ENCODE measurements at regions not wholly inside any gene's neighbourhood (a gene's known extent, or its start where the extent isn't known, plus 50 kb on each side); places are given as distances from the start of the nearest gene placed in this dataset.
A peak's percentile ranks its signal among the peaks of the same experiment; 100 is the strongest.

DNA sequence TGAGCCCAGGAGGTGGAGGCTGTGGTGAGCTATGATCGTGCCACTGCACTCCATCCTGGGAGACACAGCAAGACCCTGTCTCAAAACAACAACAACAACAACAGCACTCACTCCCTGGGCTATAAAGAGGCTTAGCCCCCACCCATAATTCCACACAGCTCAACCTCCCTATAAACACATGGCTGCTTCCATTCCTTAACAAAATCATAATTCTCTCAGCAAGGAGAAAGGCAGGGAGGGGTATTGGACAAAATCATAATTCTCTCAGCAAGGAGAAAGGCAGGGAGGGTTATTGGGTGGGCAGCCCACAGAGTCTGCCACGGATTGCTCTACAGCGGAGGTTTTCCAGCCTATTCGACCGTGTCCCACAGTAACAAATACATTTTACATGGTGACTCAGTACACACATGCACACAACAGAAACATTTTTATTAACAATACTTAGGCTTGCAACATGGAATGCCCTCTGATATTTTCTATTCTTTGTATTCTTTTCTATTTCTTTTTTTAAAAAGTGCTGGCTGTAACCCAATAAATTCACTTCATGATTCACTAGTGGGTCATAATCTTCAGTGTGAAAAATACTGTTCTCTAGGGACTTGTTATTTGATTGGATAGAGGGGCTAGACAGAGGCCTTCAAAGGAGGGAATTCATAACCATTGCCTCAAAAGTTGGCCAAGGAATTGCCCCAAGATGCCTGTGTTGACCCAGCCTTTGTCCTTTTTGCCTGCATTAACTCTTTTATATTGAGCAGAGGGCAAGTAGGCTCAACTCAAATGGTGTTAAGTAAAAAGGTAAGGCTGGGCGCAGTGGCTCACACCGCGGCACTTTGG, 50.6 kb upstream of the ZMYND8 start:
- H3K36me3 ChIP-seq (replicated peaks in 1 of 2), result no peaks in the 10 kb centered on the region
- WGBS, 4 donors, result 90 to 92% (median 91%) methylated on average over 8 of the region's 8 CpGs
- no peaks in the 10 kb centered on the region for H3K27me3 ChIP-seq
- TF ChIP-seq, protein P1, sequence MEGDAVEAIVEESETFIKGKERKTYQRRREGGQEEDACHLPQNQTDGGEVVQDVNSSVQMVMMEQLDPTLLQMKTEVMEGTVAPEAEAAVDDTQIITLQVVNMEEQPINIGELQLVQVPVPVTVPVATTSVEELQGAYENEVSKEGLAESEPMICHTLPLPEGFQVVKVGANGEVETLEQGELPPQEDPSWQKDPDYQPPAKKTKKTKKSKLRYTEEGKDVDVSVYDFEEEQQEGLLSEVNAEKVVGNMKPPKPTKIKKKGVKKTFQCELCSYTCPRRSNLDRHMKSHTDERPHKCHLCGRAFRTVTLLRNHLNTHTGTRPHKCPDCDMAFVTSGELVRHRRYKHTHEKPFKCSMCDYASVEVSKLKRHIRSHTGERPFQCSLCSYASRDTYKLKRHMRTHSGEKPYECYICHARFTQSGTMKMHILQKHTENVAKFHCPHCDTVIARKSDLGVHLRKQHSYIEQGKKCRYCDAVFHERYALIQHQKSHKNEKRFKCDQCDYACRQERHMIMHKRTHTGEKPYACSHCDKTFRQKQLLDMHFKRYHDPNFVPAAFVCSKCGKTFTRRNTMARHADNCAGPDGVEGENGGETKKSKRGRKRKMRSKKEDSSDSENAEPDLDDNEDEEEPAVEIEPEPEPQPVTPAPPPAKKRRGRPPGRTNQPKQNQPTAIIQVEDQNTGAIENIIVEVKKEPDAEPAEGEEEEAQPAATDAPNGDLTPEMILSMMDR (IDR thresholded peaks at IDR 0.05), result no peak
- TF ChIP-seq POLR2A (IDR thresholded peaks at IDR 0.05), result no peak
- no peak for DNase-seq
- no peak overlapping the region for H3K27ac ChIP-seq
- H3K9me3 ChIP-seq (replicated peaks in 1 of 3), result no peaks in the 10 kb centered on the region
- peaks cover 0 to 4% of the 10 kb centered on the region in 2 donors for H3K4me1 ChIP-seq (replicated peaks in 1 of 2)
- H3K4me3 ChIP-seq, result no peak overlapping the region
- intact Hi-C loops (cut with DNase I), result loop anchor here in 1 of 2 donors (10.0 kb wide), 1 partner anchor 218 kb away; no protein-coding TSS in a partner anchor

DNA sequence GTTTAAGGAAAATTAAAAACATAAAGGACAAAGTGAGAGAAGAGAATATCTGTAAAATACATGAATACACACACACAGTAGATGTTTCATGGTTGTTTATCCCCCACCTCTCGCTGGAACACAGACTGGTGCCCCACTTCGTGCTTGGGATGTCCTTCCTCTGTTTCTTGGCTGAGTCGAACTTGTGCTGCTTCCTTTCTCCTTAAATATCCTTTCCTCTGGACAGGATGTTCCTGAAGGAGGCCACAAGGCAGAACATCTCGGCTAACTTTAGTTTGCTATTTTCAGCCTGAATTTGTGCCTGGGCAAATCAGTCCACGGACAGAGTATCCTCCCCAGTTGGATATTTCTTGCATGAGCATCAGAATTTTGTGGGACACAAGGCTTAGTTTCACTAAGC, 54.7 kb upstream of the ZMYND8 start:
- H3K9me3 ChIP-seq (replicated peaks in 1 of 3), result no peaks in the 10 kb centered on the region
- WGBS, 4 donors, result 30 to 59% (median 47%) methylated on average over 5 of the region's 5 CpGs
- H3K4me1 ChIP-seq (replicated peaks in 1 of 2), result peaks cover 0 to 7% of the 10 kb centered on the region in 2 donors
- no peaks in the 10 kb centered on the region for H3K36me3 ChIP-seq (replicated peaks in 1 of 2)
- no peaks in the 10 kb centered on the region for H3K27me3 ChIP-seq
- H3K27ac ChIP-seq, result peak overlapping the region in 3 of 5 donors; percentile 37 to 56 (median 52)
- DNase-seq, result peak in 1 of 7 donors; percentile 56
- H3K4me3 ChIP-seq, result no peak overlapping the region
- TF ChIP-seq, protein P1 (IDR thresholded peaks at IDR 0.05), result no peak
- no peak for TF ChIP-seq POLR2A (IDR thresholded peaks at IDR 0.05)
- intact Hi-C loops (cut with DNase I), result no loop called here

DNA sequence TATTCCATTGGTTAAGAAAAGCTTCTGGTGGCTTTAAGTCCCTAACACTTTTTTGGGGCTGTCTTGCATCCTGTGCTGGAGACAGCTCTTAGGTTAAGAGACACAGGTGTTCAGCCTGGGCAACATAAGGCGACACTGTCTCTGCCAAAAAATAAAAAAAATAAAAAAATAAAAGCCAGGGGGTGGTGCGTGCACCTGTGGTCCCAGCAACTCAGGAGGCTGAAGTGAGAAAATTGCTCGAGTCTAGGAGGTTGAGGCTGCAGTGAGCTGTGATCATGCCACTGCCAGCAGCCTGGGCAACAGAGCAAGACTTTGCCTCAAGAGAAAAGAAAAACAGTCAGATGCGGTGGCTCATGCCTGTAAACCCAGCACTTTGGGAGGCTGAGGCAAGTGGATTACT, 55.6 kb upstream of the ZMYND8 start:
- TF ChIP-seq, protein P1 (IDR thresholded peaks at IDR 0.05), result no peak
- no peak for TF ChIP-seq POLR2A (IDR thresholded peaks at IDR 0.05)
- Histone ChIP-seq H3K9me3 (replicated peaks in 1 of 3) (no peaks in the 10 kb centered on the region), H3K36me3 (replicated peaks in 1 of 2) (no peaks in the 10 kb centered on the region), H3K27ac (peak overlapping the region in 2 of 5 donors; percentile 37 to 52), H3K27me3 (no peaks in the 10 kb centered on the region), H3K4me3 (no peak overlapping the region), H3K4me1 (replicated peaks in 1 of 2) (peaks cover 0 to 7% of the 10 kb centered on the region in 2 donors)
- DNase-seq, result no peak
- WGBS, 4 donors, result 80 to 90% (median 85%) methylated on average over 4 of the region's 4 CpGs
- intact Hi-C loops (cut with DNase I), result no loop called here

DNA sequence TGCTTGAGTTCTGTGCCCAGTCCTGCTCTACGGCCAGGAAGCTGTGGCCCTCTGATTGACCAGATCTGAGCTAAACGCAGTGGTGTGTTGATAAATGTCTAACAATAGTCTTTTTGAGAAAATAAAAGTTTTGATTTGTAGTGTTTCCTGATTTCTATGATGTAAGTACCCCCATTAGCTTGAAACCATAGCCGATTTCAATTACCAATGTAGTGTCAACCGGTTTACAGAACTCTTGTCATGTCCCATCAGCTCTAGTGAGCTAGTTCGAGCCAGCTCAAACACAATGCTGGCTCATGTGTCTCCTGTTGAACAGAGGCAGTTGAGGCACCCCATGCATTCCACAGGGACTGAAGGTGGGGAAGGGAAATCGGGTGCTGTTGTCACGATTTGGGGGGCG, 56.7 kb upstream of the ZMYND8 start:
- Histone ChIP-seq H3K4me1 (replicated peaks in 1 of 2) (peaks cover 0 to 7% of the 10 kb centered on the region in 2 donors), H3K9me3 (replicated peaks in 1 of 3) (no peaks in the 10 kb centered on the region), H3K36me3 (replicated peaks in 1 of 2) (no peaks in the 10 kb centered on the region), H3K27me3 (no peaks in the 10 kb centered on the region), H3K4me3 (no peak overlapping the region), H3K27ac (no peak overlapping the region)
- WGBS, 4 donors, result 76 to 87% (median 83%) methylated on average over 8 of the region's 8 CpGs
- DNase-seq, result no peak
- TF ChIP-seq, protein P1 (IDR thresholded peaks at IDR 0.05), result no peak
- no peak for TF ChIP-seq POLR2A (IDR thresholded peaks at IDR 0.05)
- intact Hi-C loops (cut with DNase I), result no loop called here

Measured in adrenal gland (tissue), 9 donors.